GM12873 (cell line): ENCODE measurements at regions not wholly inside any gene's neighbourhood (a gene's known extent, or its start where the extent isn't known, plus 50 kb on each side); places are given as distances from the start of the nearest gene placed in this dataset.

Experiments used
- TF ChIP-seq, protein P1 (sequence below): IDR thresholded peaks from 2 replicates; pipeline ENCODE4 v1.5.1; 2012; ENCODE audit warnings: low read depth, mild to moderate bottlenecking, moderate library complexity, low read length, control low read depth; ENCODE audit not compliant: insufficient read depth; ENCODE audit errors: missing control alignments

DNA sequence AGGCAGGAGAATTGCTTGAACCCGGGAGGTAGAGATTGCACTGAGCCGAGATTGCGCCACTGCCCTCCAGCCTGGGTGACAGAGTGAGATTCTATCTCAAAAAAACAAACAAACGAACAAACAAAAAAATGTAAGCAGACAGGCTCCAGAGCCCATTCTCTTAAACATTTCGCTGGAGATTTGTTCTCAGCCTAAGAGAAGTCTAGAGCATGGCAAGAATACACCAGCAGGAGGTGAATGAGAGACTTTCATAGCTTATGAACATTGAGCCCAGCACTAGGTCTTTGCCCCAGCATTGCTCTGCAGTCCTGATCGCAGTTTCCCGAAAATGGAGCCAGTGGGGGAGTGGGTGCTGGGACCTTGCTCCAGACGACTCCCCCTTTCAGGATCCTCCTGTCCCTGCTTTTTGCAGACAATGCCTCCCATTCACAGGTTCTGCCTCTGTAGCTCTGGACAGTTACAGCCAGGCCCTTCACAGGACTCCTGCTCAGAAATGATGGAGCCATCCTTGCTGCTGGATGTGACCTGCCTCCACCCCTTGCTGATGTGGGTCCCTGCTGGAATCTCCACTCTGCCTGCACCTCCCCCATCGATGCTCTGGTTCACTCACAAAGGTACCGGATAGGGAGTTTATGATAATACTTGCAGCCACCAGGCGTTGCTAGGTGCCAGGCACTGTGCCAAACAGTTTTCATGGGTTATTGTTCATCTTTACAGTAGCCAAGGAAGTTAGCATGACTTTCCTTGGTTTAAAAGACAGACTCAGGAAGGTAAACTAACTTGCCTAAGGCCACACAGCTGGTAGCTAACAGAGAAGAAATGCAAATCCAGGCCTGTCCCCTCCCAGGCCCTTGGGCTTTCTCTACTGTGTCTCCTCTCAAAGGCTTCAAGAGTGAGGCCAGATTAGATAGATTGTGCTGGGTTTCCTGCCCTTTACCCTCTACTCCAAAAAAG lies 329.7 kb upstream of the TLE3 start:
- TF ChIP-seq, protein P1, sequence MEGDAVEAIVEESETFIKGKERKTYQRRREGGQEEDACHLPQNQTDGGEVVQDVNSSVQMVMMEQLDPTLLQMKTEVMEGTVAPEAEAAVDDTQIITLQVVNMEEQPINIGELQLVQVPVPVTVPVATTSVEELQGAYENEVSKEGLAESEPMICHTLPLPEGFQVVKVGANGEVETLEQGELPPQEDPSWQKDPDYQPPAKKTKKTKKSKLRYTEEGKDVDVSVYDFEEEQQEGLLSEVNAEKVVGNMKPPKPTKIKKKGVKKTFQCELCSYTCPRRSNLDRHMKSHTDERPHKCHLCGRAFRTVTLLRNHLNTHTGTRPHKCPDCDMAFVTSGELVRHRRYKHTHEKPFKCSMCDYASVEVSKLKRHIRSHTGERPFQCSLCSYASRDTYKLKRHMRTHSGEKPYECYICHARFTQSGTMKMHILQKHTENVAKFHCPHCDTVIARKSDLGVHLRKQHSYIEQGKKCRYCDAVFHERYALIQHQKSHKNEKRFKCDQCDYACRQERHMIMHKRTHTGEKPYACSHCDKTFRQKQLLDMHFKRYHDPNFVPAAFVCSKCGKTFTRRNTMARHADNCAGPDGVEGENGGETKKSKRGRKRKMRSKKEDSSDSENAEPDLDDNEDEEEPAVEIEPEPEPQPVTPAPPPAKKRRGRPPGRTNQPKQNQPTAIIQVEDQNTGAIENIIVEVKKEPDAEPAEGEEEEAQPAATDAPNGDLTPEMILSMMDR, result no peak

- TF ChIP-seq, protein P1, result no peak
These were observed 328.5 kb upstream of the TLE3 start for GRCh38 chr15:70426096-70426821.

GRCh38 chr15:70424937-70425411 lies 327.3 kb upstream of the TLE3 start:
- TF ChIP-seq, protein P1, result no peak

GRCh38 chr15:70423267-70423666 lies 325.6 kb upstream of the TLE3 start:
- TF ChIP-seq, protein P1, result no peak

DNA sequence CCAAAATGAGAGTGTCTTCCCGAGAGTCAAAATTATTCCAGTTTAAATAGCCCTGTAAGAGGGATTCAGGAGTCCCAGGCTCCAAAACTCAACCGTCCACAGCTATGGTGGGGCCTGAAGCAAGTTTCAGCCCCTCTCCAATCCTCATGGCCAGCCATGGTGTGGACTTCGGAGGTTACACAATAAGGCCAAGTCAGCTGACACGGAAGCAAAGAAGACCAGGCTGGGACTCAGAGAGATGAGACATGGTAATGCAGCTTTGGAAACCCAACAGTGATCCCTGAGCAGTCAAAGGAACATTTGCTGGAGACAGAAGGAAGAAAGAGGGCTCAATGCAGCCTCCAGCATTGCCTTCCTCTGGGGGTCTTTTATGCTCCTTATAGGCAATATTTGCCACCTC lies 324.6 kb upstream of the TLE3 start:
- TF ChIP-seq, protein P1, result no peak

GRCh38 chr15:70420948-70421482 lies 323.3 kb upstream of the TLE3 start:
- TF ChIP-seq, protein P1, result no peak
